ENCODE measurements at regions not wholly inside any gene's neighbourhood (a gene's known extent, or its start where the extent isn't known, plus 50 kb on each side); places are given as distances from the start of the nearest gene placed in this dataset.

DNA sequence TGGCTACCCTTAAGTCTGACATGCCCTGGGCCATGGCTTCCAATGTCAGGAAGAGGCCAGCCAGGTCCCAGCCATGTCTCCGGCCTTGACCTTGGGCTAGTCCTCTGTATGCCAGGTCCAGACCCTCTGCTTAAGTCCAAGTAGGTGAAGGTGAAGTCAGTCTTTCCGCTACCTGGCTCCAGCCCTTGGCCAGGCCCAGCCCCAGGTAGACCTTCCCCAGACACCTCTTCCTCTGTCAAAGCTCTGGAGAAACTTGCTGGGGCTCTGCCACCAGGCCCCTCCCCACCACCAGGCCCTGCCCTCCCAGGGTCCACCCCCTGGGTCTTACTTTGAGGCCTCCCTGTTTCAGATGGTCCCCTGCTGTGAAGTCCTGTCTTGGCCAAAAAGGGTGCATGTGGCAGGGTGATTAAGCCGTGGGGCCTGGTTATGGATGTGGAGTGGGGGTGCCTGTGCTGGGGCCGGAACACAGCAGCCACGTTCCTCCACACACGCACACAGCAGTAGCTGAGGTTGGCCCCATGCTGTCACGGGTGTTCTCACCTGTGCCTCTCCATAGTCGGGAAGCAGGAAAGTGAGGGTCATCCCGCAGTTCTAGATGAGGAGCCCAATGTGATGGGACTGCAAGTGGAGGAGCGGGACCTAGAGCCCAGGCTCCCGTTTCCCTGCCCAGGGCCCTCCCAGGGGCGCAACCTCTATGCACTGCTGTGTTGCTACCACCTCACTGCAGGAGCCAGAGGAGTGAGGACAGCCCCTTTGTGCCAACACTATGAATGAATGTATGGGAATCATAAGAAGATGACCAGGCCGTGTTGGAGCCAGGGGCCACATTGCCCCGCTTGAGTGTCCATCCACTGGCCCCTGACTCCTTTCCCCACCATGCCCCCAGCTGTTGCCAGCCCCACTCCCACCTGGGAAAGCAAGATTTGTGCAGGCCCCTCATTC, 72.2 kb downstream of the LINC01488 start:
- TF ChIP-seq POLR2AphosphoS5 (IDR thresholded peaks at IDR 0.05), result no peak
- TF ChIP-seq, protein P1, sequence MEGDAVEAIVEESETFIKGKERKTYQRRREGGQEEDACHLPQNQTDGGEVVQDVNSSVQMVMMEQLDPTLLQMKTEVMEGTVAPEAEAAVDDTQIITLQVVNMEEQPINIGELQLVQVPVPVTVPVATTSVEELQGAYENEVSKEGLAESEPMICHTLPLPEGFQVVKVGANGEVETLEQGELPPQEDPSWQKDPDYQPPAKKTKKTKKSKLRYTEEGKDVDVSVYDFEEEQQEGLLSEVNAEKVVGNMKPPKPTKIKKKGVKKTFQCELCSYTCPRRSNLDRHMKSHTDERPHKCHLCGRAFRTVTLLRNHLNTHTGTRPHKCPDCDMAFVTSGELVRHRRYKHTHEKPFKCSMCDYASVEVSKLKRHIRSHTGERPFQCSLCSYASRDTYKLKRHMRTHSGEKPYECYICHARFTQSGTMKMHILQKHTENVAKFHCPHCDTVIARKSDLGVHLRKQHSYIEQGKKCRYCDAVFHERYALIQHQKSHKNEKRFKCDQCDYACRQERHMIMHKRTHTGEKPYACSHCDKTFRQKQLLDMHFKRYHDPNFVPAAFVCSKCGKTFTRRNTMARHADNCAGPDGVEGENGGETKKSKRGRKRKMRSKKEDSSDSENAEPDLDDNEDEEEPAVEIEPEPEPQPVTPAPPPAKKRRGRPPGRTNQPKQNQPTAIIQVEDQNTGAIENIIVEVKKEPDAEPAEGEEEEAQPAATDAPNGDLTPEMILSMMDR (IDR thresholded peaks at IDR 0.05), result no peak
- TF ChIP-seq EP300 (IDR thresholded peaks at IDR 0.05), result no peak
- TF ChIP-seq POLR2A (IDR thresholded peaks at IDR 0.05), result no peak
- WGBS, result 100% methylated on average over 2 of the region's 14 CpGs
- Histone ChIP-seq H3K4me1 (peaks cover 6% of the 10 kb centered on the region), H3K36me3 (no peaks in the 10 kb centered on the region), H3K27ac (no peak overlapping the region), H3K4me3 (no peak overlapping the region), H3K27me3 (no peaks in the 10 kb centered on the region), H3K9me3 (peaks cover 9% of the 10 kb centered on the region)
- DNase-seq (ENCODE audit: low spot score in 2 of 2), result peak in 1 of 2 donors; percentile 44

DNA sequence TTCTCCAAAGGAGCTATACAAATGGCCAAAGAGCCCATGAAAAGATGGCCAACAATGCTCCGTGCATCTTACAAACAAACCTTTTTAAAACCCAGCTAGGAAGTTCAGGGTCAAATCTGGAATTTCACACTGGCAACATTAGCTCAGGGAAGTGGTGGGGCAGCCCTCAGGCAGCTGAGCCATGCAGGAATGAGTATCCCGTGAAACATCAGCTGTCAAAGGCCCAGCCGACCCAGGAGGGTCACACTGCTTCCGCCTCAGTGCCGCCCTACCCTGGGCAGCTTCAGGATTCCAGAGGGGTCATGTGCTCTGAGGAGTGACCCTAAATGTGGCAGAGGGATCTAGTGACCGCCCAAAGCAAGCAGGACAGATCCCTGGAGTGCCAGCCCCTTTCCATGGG, 73.4 kb downstream of the LINC01488 start:
- peaks cover 3% of the 10 kb centered on the region for H3K9me3 ChIP-seq
- no peak overlapping the region for H3K4me3 ChIP-seq
- H3K4me1 ChIP-seq, result peaks cover 6% of the 10 kb centered on the region
- no peak overlapping the region for H3K27ac ChIP-seq
- TF ChIP-seq POLR2A (IDR thresholded peaks at IDR 0.05), result no peak
- TF ChIP-seq, protein P1 (IDR thresholded peaks at IDR 0.05), result no peak
- no peak for TF ChIP-seq EP300 (IDR thresholded peaks at IDR 0.05)
- TF ChIP-seq POLR2AphosphoS5 (IDR thresholded peaks at IDR 0.05), result no peak
- WGBS, result 77% methylated on average over 6 of the region's 6 CpGs
- no peaks in the 10 kb centered on the region for H3K36me3 ChIP-seq
- no peak for DNase-seq (ENCODE audit: low spot score in 2 of 2)
- H3K27me3 ChIP-seq, result no peaks in the 10 kb centered on the region

GRCh38 chr11:69557266-69557665, 75.8 kb downstream of the LINC01488 start:
- Histone ChIP-seq H3K9me3 (no peaks in the 10 kb centered on the region), H3K4me1 (peaks cover 5% of the 10 kb centered on the region), H3K4me3 (no peak overlapping the region), H3K36me3 (no peaks in the 10 kb centered on the region), H3K27ac (no peak overlapping the region), H3K27me3 (no peaks in the 10 kb centered on the region)
- WGBS, result 97% methylated on average over 7 of the region's 7 CpGs
- DNase-seq (ENCODE audit: low spot score in 2 of 2), result peak; percentile 36 to 56
- TF ChIP-seq, protein P1 (IDR thresholded peaks at IDR 0.05), result no peak
- TF ChIP-seq EP300 (IDR thresholded peaks at IDR 0.05) (no peak), POLR2A (IDR thresholded peaks at IDR 0.05) (no peak), POLR2AphosphoS5 (IDR thresholded peaks at IDR 0.05) (no peak)

DNA sequence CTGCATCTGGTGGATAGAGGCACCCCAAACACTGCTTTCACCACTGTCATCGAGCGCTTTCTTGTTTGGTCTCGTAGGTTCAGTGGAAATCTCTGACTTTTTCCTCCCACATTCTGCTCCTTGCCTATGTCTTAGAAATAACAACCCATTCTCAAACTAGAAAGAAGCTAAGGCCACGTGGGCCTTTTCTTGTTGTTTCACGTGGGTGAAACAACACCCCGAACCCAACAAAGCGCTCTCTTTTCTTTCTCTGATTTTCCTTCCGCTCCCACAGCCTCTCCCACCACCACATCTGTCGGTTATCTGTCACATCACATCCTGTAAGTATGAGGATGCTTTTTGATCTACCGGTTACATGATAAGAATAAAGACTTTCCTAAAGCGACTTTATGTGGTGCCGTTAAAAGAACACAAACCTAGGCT, 77.1 kb downstream of the LINC01488 start:
- DNase-seq (ENCODE audit: low spot score in 2 of 2), result peak in 1 of 2 donors; percentile 8
- no peaks in the 10 kb centered on the region for H3K27me3 ChIP-seq
- TF ChIP-seq POLR2AphosphoS5 (IDR thresholded peaks at IDR 0.05), result no peak
- no peak for TF ChIP-seq POLR2A (IDR thresholded peaks at IDR 0.05)
- TF ChIP-seq, protein P1 (IDR thresholded peaks at IDR 0.05), result no peak
- TF ChIP-seq EP300 (IDR thresholded peaks at IDR 0.05), result no peak
- H3K4me1 ChIP-seq, result no peaks in the 10 kb centered on the region
- H3K27ac ChIP-seq, result no peak overlapping the region
- no peaks in the 10 kb centered on the region for H3K36me3 ChIP-seq
- H3K9me3 ChIP-seq, result no peaks in the 10 kb centered on the region
- WGBS, result 76% methylated on average over 11 of the region's 12 CpGs
- H3K4me3 ChIP-seq, result no peak overlapping the region

- no peaks in the 10 kb centered on the region for H3K4me1 ChIP-seq
- H3K27ac ChIP-seq, result no peak overlapping the region
- H3K9me3 ChIP-seq, result no peaks in the 10 kb centered on the region
- DNase-seq (ENCODE audit: low spot score in 2 of 2), result peak; percentile 13 to 36
- TF ChIP-seq EP300 (IDR thresholded peaks at IDR 0.05) (no peak), POLR2AphosphoS5 (IDR thresholded peaks at IDR 0.05) (no peak), POLR2A (IDR thresholded peaks at IDR 0.05) (no peak)
- TF ChIP-seq, protein P1 (IDR thresholded peaks at IDR 0.05), result no peak
- no peaks in the 10 kb centered on the region for H3K36me3 ChIP-seq
- H3K27me3 ChIP-seq, result no peaks in the 10 kb centered on the region
- WGBS, result 79% methylated on average over 4 of the region's 5 CpGs
- no peak overlapping the region for H3K4me3 ChIP-seq
These were observed 77.7 kb downstream of the LINC01488 start for GRCh38 chr11:69559181-69559580.

All from suprapubic skin (tissue), 4 donors.